ENCODE measurements at regions not wholly inside any gene's neighbourhood (a gene's known extent, or its start where the extent isn't known, plus 50 kb on each side); places are given as distances from the start of the nearest gene placed in this dataset.
"Not testable (repeated sequence)": the region's sequence is repeated elsewhere in the genome, so short reads cannot be mapped to it uniquely, and the experiment has no call there.

DNA sequence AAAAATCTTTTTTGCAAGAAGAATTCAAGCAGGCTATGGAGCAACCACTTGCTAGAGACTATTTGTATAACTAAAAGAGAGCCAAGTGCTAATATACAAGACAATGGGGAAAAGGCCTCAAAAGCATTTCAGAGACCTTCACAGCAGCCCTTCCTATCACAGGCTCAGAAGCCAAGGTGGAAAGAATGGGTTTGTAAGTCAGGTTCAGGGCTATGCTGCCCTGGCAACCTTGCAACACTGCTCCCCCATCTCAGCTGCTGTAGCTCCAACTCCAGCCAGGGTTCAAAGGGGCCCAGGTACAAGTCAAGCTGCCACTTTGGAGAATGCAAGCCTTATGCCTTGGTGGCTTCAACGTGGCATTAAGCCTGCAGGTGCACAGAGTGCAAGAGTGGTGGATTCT lies 253.7 kb upstream of the C1QTNF3 start:
- not testable (repeated sequence) for DNase-seq (ENCODE audit: low read depth in 2 of 2)

DNA sequence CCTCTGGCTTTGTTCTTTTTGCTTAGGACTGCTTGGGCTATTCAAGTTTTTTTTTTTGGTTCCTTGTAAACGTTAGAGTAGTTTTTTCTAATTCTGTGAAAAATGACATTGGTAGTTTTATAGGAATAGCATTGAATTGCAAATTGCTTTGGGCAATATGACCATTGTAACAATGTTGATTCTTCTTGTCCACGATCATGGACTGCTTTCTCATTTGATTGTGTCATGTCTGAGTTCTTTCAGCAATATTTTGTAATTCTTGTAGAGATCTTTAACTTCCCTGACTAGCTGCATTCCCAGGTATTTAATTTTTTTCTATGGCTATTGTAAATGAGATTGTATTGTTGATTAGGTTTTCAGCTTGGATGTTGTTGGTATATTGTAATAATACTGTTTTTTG lies 286.2 kb upstream of the C1QTNF3 start:
- not testable (repeated sequence) for DNase-seq (ENCODE audit: low read depth in 2 of 2)

DNA sequence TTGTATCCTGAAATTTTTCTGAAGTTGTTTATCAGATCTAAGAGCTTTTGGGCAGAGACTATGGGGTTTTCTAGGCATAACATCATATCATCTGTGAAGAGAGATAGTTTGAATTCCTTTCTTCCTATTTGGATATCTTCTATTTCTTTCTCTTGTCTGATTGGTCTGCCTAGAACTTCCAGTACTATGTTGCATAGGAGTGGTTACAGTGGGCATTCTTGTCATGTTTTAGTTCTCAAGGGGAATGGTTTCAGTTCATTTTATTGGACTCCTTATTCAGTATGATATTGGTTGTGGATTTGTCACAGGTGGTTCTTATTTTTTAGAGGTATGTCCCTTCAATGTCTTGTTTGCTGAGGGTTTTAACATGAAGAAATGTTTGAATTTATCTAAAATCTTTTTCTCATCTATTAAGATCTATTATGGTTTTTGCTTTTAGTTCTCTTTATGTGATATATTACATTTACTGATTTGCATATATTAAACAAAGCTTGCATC lies 286.6 kb upstream of the C1QTNF3 start:
- DNase-seq (ENCODE audit: low read depth in 2 of 2): not testable (repeated sequence)

DNA sequence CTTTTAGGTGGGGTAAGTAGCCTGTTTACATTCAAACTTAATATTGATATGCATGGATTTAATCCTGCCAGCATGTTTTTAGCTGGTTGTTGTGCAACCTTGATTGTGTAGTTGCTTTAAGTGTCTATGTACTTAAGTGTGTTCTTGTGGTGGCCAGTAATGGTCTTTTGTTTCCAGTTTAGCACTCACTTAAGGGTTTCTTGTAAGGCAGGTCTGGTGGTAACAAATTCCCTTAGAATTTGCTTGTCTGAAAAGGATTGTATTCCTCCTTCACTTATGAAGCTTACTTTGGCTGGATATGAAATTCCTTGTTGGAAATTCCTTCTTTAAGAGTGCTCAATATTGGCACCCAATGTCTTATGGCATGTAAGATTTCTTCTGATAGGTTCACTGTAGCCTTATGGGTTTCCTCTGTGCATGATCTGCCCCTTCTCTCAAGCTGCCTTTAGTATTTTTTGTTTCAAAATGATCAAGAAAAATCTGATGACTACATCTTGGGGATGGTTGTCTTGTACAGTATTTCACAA lies 289.0 kb upstream of the C1QTNF3 start:
- not testable (repeated sequence) for DNase-seq (ENCODE audit: low read depth in 2 of 2)

DNA sequence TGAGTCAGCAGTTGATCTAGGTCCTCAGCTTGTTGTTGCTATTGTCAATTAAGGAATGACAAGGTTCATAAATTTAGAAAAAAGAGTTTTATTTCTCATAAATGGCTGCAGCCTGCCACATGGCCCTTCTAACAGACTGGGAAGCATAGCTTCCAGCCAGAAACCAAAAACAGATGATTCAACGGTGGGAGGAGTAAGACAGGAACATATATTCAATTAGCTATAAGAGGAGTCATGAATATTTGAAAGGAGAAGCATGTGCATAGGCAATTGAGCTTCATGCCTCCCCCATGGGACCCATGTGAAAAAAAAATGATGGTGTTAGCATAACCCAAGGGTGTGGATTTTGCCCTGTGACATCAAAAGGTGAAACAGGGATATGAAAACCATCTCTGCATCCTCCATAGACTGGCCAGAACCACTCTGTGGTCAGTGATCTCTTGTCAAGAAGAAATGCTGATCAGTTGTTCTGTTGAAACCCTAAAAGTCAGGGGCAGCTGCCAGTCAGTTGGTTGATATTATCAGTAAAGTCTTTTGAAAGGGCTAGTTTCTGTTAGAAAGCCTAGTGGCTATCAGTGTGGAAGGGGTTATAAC lies 296.5 kb upstream of the C1QTNF3 start:
- not testable (repeated sequence) for DNase-seq (ENCODE audit: low read depth in 2 of 2)

DNA sequence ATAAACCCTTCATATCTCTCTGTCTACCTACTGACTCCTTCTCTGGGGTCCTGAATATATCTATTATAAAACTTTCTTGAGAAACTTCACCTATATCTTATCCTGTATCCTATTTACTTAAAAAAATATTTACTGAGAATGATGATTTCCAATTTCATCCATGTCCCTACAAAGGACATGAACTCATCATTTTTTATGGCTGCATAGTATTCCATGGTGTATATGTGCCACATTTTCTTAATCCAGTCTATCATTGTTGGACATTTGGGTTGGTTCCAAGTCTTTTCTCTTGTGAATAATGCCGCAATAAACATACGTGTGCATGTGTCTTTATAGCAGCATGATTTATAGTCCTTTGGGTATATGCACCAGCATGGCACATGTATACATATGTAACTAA lies 301.7 kb upstream of the RAI14 start:
- not testable (repeated sequence) for DNase-seq (ENCODE audit: low read depth in 2 of 2)

DNA sequence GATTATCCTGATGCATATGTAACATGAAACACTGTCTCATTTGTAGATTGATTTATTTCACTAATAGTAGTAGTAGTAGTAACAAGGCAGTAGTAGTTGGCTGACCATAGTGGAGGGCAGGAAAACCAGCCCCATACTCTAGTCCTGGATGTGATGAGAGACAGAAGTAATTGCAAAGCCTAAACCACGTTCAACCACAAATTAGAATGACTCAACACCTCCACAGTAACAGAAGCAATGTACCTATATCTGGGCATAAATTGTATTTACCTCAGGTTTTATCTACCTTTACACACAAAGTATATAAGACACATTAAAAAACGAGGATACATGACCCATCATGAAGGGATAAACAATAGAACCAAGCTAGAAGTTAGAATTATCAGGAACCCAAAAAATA lies 284.7 kb upstream of the RAI14 start:
- DNase-seq (ENCODE audit: low read depth in 2 of 2): not testable (repeated sequence)

DNA sequence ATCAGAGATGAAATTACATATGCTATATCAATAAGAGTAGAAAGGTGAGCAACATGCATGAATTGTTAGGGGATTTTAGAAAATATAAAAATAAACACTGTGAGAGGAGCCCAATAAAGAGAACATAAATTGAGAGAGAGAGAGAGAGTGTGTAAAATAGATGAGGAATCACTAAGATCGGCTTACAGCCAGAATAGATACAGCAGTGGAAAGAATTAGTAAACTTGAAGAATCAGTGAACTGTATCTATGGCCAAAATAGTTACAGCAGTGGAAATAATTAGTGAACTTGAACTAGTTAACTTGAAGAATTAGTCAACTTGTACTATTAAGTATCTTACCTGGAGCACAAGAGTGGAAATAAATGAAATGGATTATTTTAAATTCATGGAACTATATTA lies 284.3 kb upstream of the RAI14 start:
- DNase-seq (ENCODE audit: low read depth in 2 of 2): not testable (repeated sequence)

DNA sequence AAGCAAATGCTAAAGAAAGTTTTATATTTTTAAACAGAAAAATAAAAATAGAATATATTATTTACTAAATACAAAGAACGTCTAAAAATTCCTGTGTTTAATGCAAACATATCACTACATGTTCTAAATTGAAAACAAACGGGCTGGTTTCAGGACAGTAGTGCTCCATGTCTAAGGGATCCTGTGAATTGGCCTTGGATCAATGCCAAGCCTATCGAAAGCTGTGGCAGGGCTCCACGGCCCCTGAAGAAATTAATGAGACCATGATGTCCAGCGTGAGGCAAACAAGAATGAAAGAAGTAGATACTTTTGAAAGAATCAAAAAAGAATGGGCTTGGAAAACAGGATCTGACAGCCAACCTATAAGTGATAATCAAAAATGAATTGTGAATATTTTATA lies 283.4 kb upstream of the RAI14 start:
- DNase-seq (ENCODE audit: low read depth in 2 of 2): not testable (repeated sequence)

DNA sequence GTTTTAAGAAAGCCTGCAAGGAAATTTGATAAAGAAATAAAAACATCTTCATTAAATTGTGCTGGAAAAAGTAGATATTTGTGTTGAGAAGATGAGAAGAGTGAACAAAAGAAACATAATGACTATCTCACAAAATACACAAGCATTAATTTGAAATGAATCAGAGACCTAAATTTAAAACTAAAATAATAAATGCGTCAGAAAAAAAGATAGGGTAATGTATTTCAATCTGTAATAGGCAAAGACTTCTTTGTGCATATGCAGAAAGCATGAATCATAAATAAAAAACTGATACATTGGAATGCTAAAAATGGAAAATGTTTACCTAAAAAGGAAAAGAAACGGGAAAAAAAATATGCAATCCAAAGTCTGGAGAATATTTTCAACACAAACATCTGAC lies 278.5 kb upstream of the RAI14 start:
- not testable (repeated sequence) for DNase-seq (ENCODE audit: low read depth in 2 of 2)

DNA sequence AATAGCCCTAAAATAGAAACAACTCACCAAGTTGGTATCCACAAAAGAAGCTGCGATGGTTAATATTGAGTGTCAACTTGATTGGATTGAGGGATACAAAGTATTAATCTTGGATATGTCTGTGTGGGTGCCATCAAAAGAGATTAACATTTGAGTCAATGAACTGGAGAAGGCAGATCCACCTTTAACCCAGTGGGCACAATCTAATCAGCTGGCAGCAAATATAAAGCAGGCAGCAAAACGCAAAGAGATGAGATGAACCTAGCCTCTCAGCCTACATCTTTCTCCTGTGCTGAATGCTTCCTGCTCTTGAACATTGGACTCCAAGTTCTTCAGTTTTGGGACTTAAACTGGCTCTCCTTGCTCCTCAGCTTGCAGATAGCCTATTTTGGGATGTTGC lies 277.6 kb upstream of the RAI14 start:
- DNase-seq (ENCODE audit: low read depth in 2 of 2): not testable (repeated sequence)

DNA sequence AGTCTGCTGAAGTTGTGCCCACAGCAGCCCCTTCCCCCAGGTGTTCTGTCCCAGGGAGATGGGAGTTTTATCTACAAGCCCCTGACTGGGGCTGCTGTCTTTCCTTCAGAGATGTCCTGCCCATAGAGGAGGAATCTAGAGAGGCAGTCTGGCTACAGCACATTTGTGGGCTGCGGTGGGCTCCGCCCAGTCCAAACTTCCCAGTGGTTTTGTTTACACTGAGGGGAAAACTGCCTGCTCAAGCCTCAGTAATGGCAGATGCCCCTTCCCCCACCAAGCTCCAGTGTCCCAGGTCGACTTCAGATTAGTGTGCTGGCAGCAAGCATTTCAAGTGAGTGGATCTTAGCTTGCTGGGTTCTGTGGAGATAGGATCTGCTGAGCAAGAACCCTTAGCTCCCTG lies 267.4 kb upstream of the RAI14 start:
- DNase-seq (ENCODE audit: low read depth in 2 of 2): not testable (repeated sequence)

DNA sequence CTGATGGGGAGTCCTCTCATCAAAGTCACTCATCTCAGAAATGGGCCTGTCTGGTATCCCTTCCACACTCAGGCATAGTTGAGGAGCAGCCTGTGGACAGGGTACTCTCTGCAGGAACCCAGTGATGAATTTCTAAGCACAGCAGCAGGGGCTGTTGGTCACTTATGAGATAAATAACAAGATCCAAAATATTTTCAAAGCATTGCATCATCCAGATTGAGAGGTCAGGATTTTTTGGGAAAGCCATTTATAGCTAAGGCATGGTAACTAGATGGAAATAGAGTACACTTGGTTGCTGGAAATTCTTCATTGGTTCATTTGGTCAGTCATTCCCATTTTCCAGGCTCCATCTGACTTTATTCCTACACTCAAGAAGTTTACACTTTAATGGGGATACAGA lies 246.8 kb upstream of the RAI14 start:
- DNase-seq (ENCODE audit: low read depth in 2 of 2): no peak

DNA sequence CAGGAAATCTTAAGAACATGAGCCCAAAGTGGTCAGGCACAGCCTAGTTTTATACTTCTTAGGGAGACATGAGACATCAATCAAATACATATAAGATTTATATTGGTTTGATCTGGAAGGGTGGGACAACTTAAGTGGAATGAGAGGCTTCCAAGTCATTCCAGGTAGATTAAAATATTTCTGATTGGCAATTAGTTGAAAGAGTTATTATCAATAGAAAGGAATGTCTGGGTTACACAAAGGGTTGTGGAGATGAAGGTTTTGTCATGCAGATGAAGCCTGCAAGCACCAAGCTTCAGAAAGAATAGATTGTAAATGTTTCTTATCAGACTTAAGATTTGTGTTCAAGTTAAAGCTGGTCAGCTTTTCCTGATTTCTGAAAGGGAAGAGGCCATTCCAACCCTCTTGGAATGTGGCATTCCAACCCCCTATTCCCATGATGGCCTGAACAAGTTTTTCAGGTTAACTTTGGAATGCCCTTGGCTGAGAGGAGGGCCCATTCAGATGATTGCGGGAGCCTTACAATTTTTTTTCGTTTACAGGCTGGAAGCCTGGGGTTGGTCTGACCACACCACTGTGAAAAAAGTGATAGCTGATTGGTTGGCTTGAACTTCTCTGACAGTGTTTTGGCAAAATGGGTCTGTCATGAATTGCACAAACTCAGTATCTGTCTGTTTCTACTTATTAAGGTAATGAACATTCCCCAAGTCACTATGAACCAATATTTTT lies 245.6 kb upstream of the RAI14 start:
- no peak for DNase-seq (ENCODE audit: low read depth in 2 of 2)

DNA sequence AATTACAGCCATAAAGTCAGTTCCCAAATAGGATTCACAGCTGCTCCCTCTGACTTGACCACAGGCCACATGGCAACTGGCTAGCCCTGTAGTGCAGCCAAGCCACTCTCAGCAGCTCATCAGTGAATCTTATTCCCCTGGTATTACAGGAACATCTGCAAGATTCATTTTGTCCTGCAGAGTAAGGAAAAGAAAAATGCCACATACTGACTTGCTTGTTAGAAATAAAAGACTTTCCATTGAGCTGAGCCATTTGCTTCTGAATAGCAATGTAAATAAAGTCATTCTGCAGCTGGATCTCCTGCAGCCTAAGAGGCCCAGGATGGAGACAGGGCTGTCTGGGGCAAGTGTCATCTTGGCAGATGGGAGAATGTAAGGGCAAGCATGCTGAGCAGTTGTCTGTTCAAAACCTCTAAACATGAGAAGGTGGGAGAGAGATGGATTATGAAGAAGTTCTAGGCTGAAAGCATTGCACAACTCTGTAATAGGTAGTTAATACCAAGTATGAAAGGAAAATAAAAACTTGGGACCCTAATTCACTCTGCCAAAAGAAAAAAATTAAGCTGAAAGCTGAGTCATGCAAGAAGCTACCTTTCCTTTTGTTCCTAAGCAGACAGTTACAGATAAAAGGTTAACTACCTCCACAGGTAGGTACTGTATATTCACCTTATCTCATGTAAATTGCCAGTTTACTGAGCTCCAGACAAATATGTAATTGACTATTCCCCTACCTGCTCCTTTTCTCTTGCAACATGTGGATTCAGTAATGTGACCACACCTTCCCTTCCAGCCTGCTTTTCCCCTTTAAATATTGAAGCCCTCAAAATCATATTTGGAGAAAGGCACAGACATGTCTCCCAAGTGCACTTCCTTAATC lies 244.4 kb upstream of the RAI14 start:
- no peak for DNase-seq (ENCODE audit: low read depth in 2 of 2)

DNA sequence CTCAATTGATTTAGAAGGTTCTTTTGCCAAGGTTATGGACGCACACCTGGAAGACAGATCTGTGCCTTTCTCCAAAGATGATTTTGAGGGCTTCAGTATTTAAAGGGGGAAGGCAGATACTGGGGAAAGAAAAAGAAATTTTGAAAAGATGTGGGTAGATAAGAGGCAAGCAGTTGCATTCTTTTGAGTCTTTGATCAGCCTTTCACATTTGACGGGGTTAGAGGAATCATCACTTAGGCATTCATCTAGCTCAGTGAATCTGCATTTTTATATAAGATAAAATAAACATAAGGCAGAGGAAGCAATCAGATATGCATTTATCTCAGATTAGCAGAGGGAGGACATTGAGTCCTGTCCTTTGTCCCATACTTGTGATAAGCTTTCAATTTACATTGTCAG lies 243.4 kb upstream of the RAI14 start:
- DNase-seq (ENCODE audit: low read depth in 2 of 2): no peak

DNA sequence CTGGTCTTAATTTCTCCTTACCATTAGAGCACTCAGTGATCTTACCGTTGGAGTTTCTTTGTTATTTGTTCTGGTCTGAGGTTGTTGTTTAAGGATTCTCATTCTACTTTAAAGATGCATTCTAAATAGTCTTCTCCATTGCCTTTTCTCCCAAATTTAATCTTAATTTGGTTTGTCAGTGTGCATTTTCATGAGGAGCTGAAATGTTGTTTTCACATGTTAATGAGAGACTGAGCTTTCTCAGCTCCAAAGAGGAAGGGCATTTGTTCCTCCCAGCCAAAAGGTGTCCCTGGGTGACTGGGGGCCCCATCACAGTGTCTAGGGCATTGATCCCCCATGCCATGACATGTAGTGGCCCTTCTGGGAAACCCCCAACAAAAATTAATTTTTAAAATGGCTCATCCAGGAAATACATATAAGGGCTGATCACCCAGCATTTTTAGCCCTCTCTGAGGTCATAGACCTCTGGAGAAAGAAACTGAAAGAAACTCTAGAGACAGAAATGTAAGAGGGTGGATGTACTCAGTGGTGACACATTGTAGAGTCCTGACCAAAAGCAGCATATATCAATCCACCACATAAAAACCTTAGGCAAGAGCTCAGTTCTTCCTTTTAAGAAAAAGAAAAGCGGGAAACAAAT lies 240.4 kb upstream of the RAI14 start:
- no peak for DNase-seq (ENCODE audit: low read depth in 2 of 2)

DNA sequence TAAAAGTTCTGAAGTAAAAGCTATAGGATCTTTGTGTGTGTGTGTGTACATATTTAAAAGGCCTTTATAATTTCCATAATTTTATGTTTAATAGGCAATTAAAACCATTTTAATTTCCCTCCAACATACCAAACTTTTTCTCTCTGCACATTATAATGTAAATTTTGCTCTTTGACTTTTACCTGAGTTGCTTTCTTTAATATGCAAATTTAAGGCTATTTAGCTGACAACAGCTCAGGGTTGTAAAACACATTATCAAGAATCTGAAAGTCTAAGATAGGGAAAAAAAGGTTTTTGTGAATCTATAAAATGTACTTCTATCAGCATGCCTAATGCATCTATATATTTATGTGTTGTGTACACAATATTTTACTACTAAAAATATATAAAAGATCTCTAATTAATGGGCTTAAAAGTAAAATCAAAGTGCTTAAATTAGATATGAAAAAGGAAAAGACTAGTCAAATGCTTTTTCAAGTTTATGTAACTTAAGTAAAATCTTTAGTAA lies 239.6 kb upstream of the RAI14 start:
- no peak for DNase-seq (ENCODE audit: low read depth in 2 of 2)

DNA sequence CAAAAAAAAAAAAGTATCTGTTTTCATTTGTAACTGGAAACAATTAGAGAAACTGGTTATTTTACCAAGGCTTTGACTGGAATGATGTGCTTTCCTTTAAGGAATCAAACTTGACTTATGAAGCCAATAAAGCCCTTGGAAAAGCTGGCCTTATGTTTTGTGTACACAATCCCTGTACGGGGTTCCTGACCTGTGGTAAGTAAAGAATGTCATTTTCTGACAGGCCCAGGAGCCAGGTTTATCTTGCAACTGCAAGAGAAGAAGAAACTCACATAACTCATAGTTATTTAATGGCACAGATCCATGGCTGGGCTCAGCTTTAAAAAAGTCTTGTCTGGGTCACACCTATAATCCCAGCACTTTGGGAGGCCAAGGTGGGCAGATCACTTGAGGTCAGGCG lies 235.9 kb upstream of the RAI14 start:
- not testable (repeated sequence) for DNase-seq (ENCODE audit: low read depth in 2 of 2)

DNA sequence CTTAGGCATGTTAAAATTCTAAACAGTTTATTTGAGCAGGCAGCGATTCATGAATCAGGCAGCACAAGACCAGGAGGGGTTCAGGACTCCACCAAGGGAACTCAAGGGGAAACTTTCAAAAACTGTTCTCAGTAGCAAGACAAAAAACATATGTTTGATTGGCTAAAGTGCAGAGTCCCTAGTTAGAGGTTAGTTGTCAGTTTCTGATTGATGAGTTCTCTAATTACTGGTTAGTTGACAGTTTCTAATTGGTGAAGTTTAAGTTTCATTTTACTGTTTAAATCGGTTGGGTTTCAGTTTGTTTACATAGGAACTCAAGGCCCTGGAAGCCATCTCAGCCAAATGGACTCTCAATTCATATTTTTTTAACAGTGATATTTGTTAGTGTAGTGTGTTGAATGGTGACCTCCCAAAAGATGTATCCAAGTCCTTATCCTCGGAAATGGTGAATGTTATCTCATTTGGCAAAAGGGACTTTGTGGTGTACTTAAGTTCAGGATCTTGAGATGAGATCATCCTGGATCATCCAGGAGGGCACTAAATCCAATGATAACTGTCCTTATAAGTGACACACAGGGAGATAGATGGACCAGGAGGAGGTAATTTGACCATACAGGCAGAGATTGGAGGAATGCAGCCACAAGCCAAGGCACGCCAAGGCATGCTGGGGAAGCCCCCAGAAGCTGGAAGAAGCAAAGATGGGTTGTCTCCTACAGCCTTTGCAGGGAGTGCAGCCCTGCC lies 219.2 kb upstream of the RAI14 start:
- DNase-seq (ENCODE audit: low read depth in 2 of 2): no peak

DNA sequence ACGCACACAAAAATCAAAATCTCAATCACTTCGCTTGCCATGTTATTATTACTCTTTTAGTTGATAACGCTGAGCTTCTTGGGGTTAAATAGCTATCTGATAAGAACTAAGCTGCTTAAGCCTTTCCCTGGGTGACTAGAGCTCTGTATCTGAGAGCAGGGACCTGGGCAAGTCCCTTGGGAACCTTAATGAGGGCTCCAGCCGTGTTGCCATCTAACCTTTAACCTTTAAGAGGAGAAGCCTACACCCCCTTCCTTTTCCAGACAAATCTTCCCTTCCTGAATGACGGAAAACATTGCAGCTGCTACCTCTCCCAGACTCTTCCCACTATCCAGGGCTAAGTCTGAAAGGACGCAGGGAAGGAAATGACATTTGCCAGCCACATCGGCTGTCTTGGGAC lies 216.5 kb upstream of the RAI14 start:
- no peak for DNase-seq (ENCODE audit: low read depth in 2 of 2)

Data from stimulated activated CD8-positive, alpha-beta memory T cell treated with anti-CD3 and anti-CD28 coated beads, Interleukin-2, amount 100 ng/mL, for 48 hours (primary cell).